Lower leg skin (tissue), 4 donors: ENCODE measurements at regions not wholly inside any gene's neighbourhood (a gene's known extent, or its start where the extent isn't known, plus 50 kb on each side); places are given as distances from the start of the nearest gene placed in this dataset.

Experiments used
- DNase-seq, 2 donors: peaks; one replicate each; pipeline ENCODE4 v3.0.0-alpha.2; 2019; ENCODE audit warnings: low spot score in 2 of 2
- H3K4me3 ChIP-seq: fragments of 200-600 bp; sonication (generic); 2 replicates; pipeline ENCODE4 v1.5.1; 2017; ENCODE audit warnings: mild to moderate bottlenecking, low read depth; ENCODE audit not compliant: poor library complexity, severe bottlenecking
- CTCF ChIP-seq, 3 donors: fragments of 450-650 bp; IDR thresholded peaks; one replicate each; pipeline ENCODE4 v1.5.1; 2016; ENCODE audit warnings: antibody characterized with exemption in 3 of 3, mild to moderate bottlenecking in 3 of 3, moderate library complexity in 2 of 3
- POLR2A ChIP-seq, 2 donors: fragments of 450-650 bp; IDR thresholded peaks; one replicate each; pipeline ENCODE4 v1.6.1; 2016 to 2017; ENCODE audit warnings: antibody characterized with exemption in 2 of 2, mild to moderate bottlenecking in 1 of 2, moderate library complexity in 1 of 2
- WGBS, 2 donors: methylation state at CpG; one replicate each; pipeline ENCODE4 v1.1.5; 2018; 5-methylcytosine and 5-hydroxymethylcytosine counted together
- intact Hi-C: fragments of 100-400 bp; cut with DNase I; formaldehyde crosslinking; loops from one replicate; pipeline ENCODE4 v1.15.0; 2023; ENCODE audit warnings: low total_unique reads

- H3K4me3 ChIP-seq, result no peak overlapping the region
- DNase-seq, result no peak
- TF ChIP-seq POLR2A (IDR thresholded peaks at IDR 0.05) (no peak), CTCF (IDR thresholded peaks at IDR 0.05) (no peak)
- intact Hi-C loops, result no loop called here
- WGBS, 2 donors, result 66 to 76% methylated on average over 8 of the region's 8 CpGs
Measured at GRCh38 chr12:123055281-123055766, 74.8 kb downstream of the ARL6IP4 start.

DNA sequence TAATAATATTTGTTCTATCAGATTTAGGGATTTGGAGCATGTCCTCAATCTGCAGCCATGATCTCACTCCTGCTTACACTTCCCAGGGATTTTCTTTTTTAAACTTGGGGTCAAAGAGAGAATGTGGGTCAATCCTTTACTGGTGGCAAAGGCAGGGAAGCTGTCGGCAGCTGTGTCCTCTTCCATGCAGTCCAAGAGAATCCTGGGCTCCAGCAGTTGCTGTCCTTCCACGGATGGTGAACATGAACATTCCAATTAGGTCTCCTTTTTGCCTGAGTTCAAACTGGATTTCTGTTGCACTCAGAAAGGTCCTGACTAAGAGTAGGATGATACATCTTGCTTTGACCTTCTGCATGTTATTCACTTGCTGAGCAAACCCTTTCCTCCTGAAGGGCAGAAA, 73.9 kb downstream of the ARL6IP4 start:
- 75 to 87% methylated on average over 2 of the region's 2 CpGs for WGBS, 2 donors
- no peak for TF ChIP-seq CTCF (IDR thresholded peaks at IDR 0.05)
- TF ChIP-seq POLR2A (IDR thresholded peaks at IDR 0.05), result no peak
- H3K4me3 ChIP-seq, result no peak overlapping the region
- no peak for DNase-seq
- intact Hi-C loops, result no loop called here

DNA sequence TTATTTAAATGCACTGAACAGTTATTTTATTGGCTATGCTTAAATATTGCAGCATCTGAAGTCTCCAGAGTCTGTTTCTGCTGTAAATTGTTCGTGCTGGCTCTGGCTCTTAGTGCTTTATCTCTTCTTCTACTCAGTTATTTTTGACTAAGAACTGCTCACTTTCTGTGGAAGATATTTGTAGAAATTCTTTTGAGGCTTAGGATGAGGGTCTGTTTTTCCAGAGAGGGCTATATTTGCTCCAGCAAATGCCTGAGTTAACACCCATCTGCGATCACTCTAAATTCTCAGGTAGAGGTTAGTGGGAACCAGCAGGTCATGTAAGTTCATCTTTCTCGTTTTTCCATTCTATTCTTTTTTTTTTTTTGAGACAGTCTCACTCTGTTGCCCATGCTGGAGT, 71.1 kb downstream of the ARL6IP4 start:
- no peak overlapping the region for H3K4me3 ChIP-seq
- DNase-seq, result no peak
- intact Hi-C loops, result no loop called here
- TF ChIP-seq POLR2A (IDR thresholded peaks at IDR 0.05) (no peak), CTCF (IDR thresholded peaks at IDR 0.05) (no peak)
- 80 to 82% methylated on average over 3 of the region's 3 CpGs for WGBS, 2 donors

DNA sequence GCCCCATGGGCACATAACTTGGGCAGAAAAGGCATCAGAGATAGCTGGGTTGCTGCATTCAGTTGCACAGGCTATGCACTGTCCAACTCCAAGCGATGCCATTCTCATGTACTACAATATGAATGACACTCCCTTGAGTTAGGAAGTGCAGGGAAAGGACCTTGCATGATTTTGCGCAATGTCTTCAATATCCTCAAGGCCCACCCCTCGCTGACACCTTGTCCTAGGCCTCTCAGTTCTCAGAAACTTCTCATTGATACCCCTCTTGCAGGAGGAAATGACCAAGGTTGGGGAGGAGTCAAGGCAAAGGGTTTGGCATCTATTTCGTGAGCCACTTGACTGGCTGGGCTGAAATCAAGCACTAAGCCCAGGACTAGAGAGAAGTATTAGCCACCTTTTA, 70.4 kb downstream of the ARL6IP4 start:
- WGBS, 2 donors, result 90 to 91% methylated on average over 4 of the region's 4 CpGs
- TF ChIP-seq POLR2A (IDR thresholded peaks at IDR 0.05) (no peak), CTCF (IDR thresholded peaks at IDR 0.05) (no peak)
- H3K4me3 ChIP-seq, result no peak overlapping the region
- intact Hi-C loops, result no loop called here
- DNase-seq, result no peak

- WGBS, 2 donors, result 63 to 72% methylated on average over 6 of the region's 6 CpGs
- intact Hi-C loops, result no loop called here
- TF ChIP-seq POLR2A (IDR thresholded peaks at IDR 0.05) (no peak), CTCF (IDR thresholded peaks at IDR 0.05) (no peak)
- no peak overlapping the region for H3K4me3 ChIP-seq
- DNase-seq, result no peak
Measured at GRCh38 chr12:123050331-123050831, 69.9 kb downstream of the ARL6IP4 start.
